Left ventricle myocardium inferior (tissue), 1 donor: ENCODE measurements at regions not wholly inside any gene's neighbourhood (a gene's known extent, or its start where the extent isn't known, plus 50 kb on each side); places are given as distances from the start of the nearest gene placed in this dataset.

Experiments used
- DNase-seq: peaks from one replicate; pipeline ENCODE4 v3.0.0-alpha.2; 2020
- H3K27ac ChIP-seq: fragments of 200-600 bp; replicated peaks from 2 replicates; pipeline ENCODE4 v1.8.0; 2021
- H3K27me3 ChIP-seq: fragments of 200-600 bp; 2 replicates; pipeline ENCODE4 v1.8.0; 2021; ENCODE audit warnings: low read depth
- H3K36me3 ChIP-seq: fragments of 200-600 bp; 2 replicates; pipeline ENCODE4 v1.8.0; 2021
- H3K4me1 ChIP-seq: fragments of 200-600 bp; 2 replicates; pipeline ENCODE4 v1.8.0; 2021
- H3K4me3 ChIP-seq: fragments of 200-600 bp; 2 replicates; pipeline ENCODE4 v1.8.0; 2021; ENCODE audit warnings: mild to moderate bottlenecking, moderate library complexity
- H3K9me3 ChIP-seq: fragments of 200-600 bp; replicated peaks from 2 replicates; pipeline ENCODE4 v1.8.0; 2021
- CTCF ChIP-seq: fragments of 200-600 bp; IDR thresholded peaks from 2 replicates; pipeline ENCODE4 v1.8.0; 2021; ENCODE audit warnings: antibody characterized with exemption, mild to moderate bottlenecking, borderline replicate concordance
- intact Hi-C: fragments of 100-400 bp; cut with micrococcal nuclease; formaldehyde crosslinking; loops from one replicate; pipeline ENCODE4 v1.11.0; 2022
- donor health status: DM: no; HTN: yes; CAD: no; lungs with severe emphysema.

- Histone ChIP-seq H3K4me1 (no peaks in the 10 kb centered on the region), H3K36me3 (no peaks in the 10 kb centered on the region), H3K27ac (no peak overlapping the region), H3K27me3 (no peaks in the 10 kb centered on the region), H3K9me3 (no peaks in the 10 kb centered on the region), H3K4me3 (no peak overlapping the region)
- no peak for TF ChIP-seq CTCF
- intact Hi-C loops: no loop called here
- DNase-seq: no peak
Observed at GRCh38 chr2:189379731-189380261, 61.5 kb upstream of the WDR75 start.

- Histone ChIP-seq H3K27me3 (no peaks in the 10 kb centered on the region), H3K27ac (no peak overlapping the region), H3K36me3 (no peaks in the 10 kb centered on the region), H3K4me1 (no peaks in the 10 kb centered on the region), H3K9me3 (peaks cover 4% of the 10 kb centered on the region), H3K4me3 (no peak overlapping the region)
- intact Hi-C loops: no loop called here
- no peak for TF ChIP-seq CTCF
- DNase-seq: no peak
Observed at GRCh38 chr2:189382668-189383067, 58.6 kb upstream of the WDR75 start.

GRCh38 chr2:189386741-189387140, 54.5 kb upstream of the WDR75 start:
- intact Hi-C loops: no loop called here
- H3K4me1 ChIP-seq: no peaks in the 10 kb centered on the region
- peaks cover 4% of the 10 kb centered on the region for H3K9me3 ChIP-seq
- H3K4me3 ChIP-seq: no peak overlapping the region
- H3K27me3 ChIP-seq: no peaks in the 10 kb centered on the region
- no peak for DNase-seq
- H3K27ac ChIP-seq: no peak overlapping the region
- no peaks in the 10 kb centered on the region for H3K36me3 ChIP-seq
- no peak for TF ChIP-seq CTCF

- H3K27ac ChIP-seq: no peak overlapping the region
- intact Hi-C loops: no loop called here
- H3K4me3 ChIP-seq: no peak overlapping the region
- no peak for DNase-seq
- no peaks in the 10 kb centered on the region for H3K27me3 ChIP-seq
- no peaks in the 10 kb centered on the region for H3K36me3 ChIP-seq
- H3K9me3 ChIP-seq: peaks cover 4% of the 10 kb centered on the region
- H3K4me1 ChIP-seq: no peaks in the 10 kb centered on the region
- TF ChIP-seq CTCF: no peak
Observed at GRCh38 chr2:189391201-189391600, 50.1 kb upstream of the WDR75 start.
